GM06990 (cell line): ENCODE measurements at regions not wholly inside any gene's neighbourhood (a gene's known extent, or its start where the extent isn't known, plus 50 kb on each side); places are given as distances from the start of the nearest gene placed in this dataset.

Experiments used
- DNase-seq: peaks from one replicate; pipeline ENCODE4 v3.0.0-alpha.2; 2011; ENCODE audit not compliant: insufficient read length; ENCODE audit errors: extremely low read depth
- H3K27me3 ChIP-seq: replicated peaks from 2 replicates; pipeline ENCODE4 v1.6.0; 2011; ENCODE audit warnings: low read length; ENCODE audit not compliant: control insufficient read depth, insufficient read depth
- H3K36me3 ChIP-seq: 2 replicates; pipeline ENCODE4 v1.5.1; 2011; ENCODE audit warnings: low read length; ENCODE audit not compliant: control insufficient read depth, insufficient read depth
- H3K4me3 ChIP-seq: replicated peaks from 2 replicates; pipeline ENCODE4 v1.5.1; 2011; ENCODE audit warnings: low read depth, mild to moderate bottlenecking, control low read depth, low read length
- CTCF ChIP-seq: IDR thresholded peaks from 2 replicates; pipeline ENCODE4 v1.5.1; 2011; ENCODE audit warnings: low read length, control low read depth, mild to moderate bottlenecking, inconsistent platforms; ENCODE audit not compliant: insufficient read depth, poor library complexity, severe bottlenecking

DNA sequence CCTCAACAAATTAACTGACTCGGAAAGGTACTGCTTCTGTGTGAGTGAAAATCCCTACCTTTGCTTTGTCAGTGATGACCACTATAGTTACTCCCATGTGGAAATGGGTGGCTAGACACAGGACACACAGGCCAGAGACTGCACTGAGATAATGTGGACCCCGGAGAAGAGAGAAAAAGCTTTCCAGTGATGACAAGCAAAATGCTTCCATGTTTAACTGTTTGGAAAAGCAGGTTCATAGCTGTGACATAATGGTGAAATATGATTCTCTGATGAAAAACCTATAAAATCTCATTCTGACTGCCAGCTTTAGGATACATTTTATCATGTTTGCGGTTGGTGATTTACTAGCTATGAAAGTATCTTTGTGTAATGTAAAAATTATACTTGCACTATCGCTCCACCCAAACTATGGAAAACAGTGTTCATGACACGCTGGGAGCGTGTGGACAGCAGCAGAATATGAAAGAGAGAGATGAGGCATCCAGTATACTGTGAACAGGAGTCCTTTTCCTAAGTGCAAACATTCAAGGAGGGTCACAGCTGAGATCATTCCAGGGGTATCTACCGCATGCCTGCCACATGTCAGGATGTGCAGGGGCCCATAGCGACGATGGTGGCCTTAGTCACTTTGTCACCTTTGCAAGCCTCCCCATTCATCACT, 782.7 kb upstream of the SOX11 start:
- no peaks in the 10 kb centered on the region for H3K36me3 ChIP-seq
- no peaks in the 10 kb centered on the region for H3K27me3 ChIP-seq
- H3K4me3 ChIP-seq, result no peak overlapping the region
- TF ChIP-seq CTCF, result no peak
- DNase-seq, result no peak

- no peak for TF ChIP-seq CTCF
- Histone ChIP-seq H3K36me3 (no peaks in the 10 kb centered on the region), H3K27me3 (no peaks in the 10 kb centered on the region), H3K4me3 (no peak overlapping the region)
- no peak for DNase-seq
Observed at GRCh38 chr2:4914036-4914435, 778.1 kb upstream of the SOX11 start.

DNA sequence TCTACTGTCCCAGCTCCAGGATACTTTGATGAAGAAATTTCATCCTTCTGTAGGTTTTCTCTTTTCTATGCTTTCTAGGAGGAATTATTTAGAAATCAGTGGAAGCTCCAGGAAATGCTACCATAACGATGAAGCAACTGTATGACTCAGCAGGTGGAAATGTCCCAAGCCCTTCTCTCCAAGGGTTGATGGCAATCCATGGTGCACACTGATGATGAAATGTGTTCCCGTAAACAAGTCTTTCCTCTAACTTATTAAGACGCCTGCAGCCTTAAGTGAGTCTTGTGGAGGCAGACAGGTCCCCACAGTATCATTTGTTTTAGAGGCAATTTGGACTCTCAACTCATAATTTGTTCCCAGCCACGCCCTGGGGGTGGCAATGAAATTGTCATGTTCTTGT, 777.6 kb upstream of the SOX11 start:
- DNase-seq, result no peak
- Histone ChIP-seq H3K27me3 (no peaks in the 10 kb centered on the region), H3K36me3 (no peaks in the 10 kb centered on the region), H3K4me3 (no peak overlapping the region)
- no peak for TF ChIP-seq CTCF

GRCh38 chr2:4915357-4915756, 776.8 kb upstream of the SOX11 start:
- DNase-seq, result no peak
- Histone ChIP-seq H3K27me3 (no peaks in the 10 kb centered on the region), H3K4me3 (no peak overlapping the region), H3K36me3 (no peaks in the 10 kb centered on the region)
- TF ChIP-seq CTCF, result no peak

GRCh38 chr2:4916094-4916493, 776.1 kb upstream of the SOX11 start:
- TF ChIP-seq CTCF, result no peak
- DNase-seq, result no peak
- no peak overlapping the region for H3K4me3 ChIP-seq
- no peaks in the 10 kb centered on the region for H3K27me3 ChIP-seq
- H3K36me3 ChIP-seq, result no peaks in the 10 kb centered on the region

- DNase-seq, result no peak
- TF ChIP-seq CTCF, result no peak
Observed at GRCh38 chr2:4930704-4931103, 761.5 kb upstream of the SOX11 start.

More at GRCh38 chr2:4930704-4931103, 761.5 kb upstream of the SOX11 start:
- no peaks in the 10 kb centered on the region for H3K36me3 ChIP-seq
- no peaks in the 10 kb centered on the region for H3K27me3 ChIP-seq
- H3K4me3 ChIP-seq, result no peak overlapping the region
